GM13977 (cell line): ENCODE measurements at regions not wholly inside any gene's neighbourhood (a gene's known extent, or its start where the extent isn't known, plus 50 kb on each side); places are given as distances from the start of the nearest gene placed in this dataset.

Experiments
- DNase-seq: peaks from one replicate; pipeline ENCODE4 v3.0.0; 2012; ENCODE audit warnings: low spot score
- CTCF ChIP-seq: IDR thresholded peaks from 2 replicates; pipeline ENCODE4 v1.5.1; 2012; ENCODE audit warnings: mild to moderate bottlenecking, control low read depth; ENCODE audit not compliant: insufficient read depth; ENCODE audit errors: extremely low read depth, missing control alignments
- in situ Hi-C: fragments of 300-500 bp; cut with MboI; formaldehyde crosslinking; loops from one replicate; pipeline ENCODE4 v1.12.0; 2022; ENCODE audit warnings: low sequenced_read_pairs, low pct_unique_long_range_greater_than_20kb, mixed read lengths, inconsistent platforms; ENCODE audit not compliant: unreplicated experiment

- in situ Hi-C loops = no loop called here
- no peak for DNase-seq
- TF ChIP-seq CTCF = no peak
Observed at GRCh38 chr10:47092376-47092775, 181.1 kb downstream of the PTPN20 start.

- DNase-seq = no peak
- in situ Hi-C loops = no loop called here
- TF ChIP-seq CTCF = no peak
Observed at GRCh38 chr10:47092831-47093230, 181.6 kb downstream of the PTPN20 start.

GRCh38 chr10:47094126-47094525 lies 182.9 kb downstream of the PTPN20 start:
- TF ChIP-seq CTCF = no peak
- in situ Hi-C loops = no loop called here

GRCh38 chr10:47094636-47095035 lies 183.4 kb downstream of the PTPN20 start:
- TF ChIP-seq CTCF = no peak
- no peak for DNase-seq
- in situ Hi-C loops = no loop called here

More at GRCh38 chr10:47094126-47094525, 182.9 kb downstream of the PTPN20 start:
- no peak for DNase-seq

GRCh38 chr10:47095211-47095610 lies 184.0 kb downstream of the PTPN20 start:
- in situ Hi-C loops = no loop called here
- no peak for DNase-seq

GRCh38 chr10:47095848-47096612 lies 184.8 kb downstream of the PTPN20 start:
- no peak for TF ChIP-seq CTCF
- in situ Hi-C loops = no loop called here
- DNase-seq = no peak

More at GRCh38 chr10:47095211-47095610, 184.0 kb downstream of the PTPN20 start:
- no peak for TF ChIP-seq CTCF
